HG02943 (cell line): ENCODE measurements at regions not wholly inside any gene's neighbourhood (a gene's known extent, or its start where the extent isn't known, plus 50 kb on each side); places are given as distances from the start of the nearest gene placed in this dataset.

Experiments
- ATAC-seq: cut with Tn5 transposase; IDR thresholded peaks from one replicate; pipeline ENCODE4 v1.9.1; 2021; ENCODE audit warnings: mild to moderate bottlenecking, low read depth, moderate library complexity; ENCODE audit not compliant: unreplicated experiment

DNA sequence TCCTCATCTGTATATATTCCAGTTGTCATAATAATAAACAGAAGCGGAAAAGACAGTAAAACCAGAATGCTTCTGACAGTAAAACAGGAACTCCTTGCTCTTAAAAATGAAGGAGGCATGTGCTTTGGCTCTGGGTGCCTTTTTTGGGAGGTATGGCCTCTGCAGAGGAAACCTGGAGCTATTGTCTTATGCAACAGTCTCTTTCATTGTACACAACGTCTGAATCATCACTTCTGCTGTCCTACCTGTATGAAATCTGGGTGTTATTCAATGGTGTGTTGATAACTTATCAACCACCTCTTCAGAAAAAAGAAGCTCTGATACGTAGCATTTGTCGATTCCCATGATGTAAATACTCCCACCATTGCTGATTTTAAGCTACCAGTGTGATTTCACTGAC is 64.8 kb downstream of the CDCA7 start:
- no peak for ATAC-seq

DNA sequence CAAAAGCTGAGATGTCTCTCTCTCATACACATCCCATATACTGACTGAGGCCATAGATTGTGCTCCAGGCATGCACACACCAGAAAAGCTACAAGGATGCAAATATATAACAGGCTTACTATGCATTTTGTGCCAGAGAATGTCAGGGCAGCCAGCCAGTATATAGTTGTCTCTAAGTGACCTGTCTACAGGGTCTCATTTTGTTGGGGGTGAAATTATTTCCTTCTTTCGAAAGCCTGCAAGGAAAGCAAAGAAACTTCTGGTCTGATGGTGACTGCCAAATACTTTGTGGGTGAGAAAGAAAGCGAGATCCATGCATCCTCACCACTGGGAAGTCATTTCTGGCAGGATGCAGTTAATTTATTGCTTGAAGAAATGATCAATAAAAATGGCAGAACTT is 70.2 kb downstream of the CDCA7 start:
- ATAC-seq = no peak

DNA sequence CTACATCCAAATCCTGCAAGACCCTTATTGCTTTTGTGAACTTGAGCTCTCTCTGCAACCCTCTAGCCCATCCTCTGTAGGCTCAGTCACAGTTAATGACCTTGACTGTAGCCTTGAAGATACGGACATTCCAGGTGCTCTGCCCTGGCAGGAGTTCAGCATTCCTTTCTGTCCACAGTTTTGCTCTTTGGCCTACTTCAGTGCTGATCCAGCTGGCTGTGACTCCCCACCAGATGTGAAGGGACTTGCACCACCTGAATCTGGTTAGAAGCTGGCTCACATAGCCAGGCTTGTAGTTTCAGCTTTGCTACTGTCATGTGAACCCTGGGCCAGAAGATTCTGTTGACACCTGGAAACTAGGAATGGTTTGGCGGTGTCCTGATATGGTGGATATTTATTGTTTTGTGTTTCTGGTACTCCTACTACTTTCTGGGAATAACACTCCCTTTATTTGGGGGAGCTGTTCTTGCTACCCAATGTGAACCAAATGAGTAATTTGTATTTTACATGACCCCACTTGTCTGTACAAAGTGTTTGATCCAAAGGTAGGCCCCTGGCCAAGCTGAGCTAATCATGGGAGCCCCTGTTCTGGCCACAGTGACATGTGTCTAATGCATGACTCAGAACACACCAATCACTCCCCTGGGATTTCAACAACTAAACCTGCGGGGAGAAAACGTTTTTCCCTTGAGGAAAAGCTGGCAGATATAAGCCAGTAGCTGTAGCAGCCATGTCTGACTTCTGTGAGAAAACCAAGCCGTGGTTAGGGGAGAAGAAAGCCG is 73.4 kb downstream of the CDCA7 start:
- no peak for ATAC-seq

DNA sequence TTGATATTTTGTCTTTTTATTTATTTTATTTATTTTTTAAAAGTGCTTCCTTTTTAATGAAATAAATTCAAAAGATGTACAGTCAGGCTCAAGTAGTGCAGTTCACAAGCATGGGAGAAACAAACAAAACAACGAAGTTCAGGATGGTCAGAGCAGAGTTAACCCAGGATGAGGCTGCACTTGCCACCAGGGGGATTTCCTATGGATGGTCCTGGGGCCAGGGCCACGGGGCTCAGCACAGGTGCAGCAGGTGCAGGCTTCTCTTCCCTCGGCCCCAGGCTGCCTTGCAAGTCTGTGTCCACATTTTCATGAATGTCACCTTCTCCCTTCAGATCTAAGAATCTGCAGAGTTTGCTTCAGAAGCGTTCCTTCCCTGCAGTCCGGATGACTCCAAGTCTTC is 76.5 kb downstream of the CDCA7 start:
- no peak for ATAC-seq

DNA sequence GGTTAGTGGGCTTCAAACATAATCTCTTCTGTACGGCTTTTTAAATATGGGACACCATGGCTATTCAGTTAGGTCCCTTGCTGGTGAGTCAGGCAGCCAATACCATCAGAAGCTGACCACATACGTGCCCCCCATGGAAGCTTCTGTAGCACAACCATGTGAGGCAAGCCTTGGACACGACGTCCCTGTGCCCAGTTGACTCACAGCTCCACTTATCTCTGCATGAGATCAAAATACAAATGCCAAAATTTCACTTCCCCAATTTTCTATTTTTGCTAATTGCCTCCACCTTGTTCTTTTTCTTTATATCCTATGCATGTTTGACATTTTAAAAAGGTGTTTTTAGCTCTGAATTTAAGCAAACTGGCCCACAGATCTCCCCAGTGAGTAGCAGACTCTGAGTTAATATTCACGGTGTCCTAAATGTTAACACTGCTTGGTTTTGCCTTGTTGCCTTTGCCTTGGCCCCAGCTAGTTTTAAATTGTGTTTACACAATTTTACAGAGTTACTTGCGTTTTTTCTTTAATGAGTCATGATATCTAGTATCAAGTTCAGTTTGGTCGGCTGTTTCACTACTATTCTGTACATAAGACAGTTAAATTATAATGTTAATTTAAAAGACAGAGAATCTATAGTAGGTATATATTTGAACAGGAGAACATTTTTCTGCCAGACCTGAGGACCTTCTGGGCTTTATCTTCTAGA is 77.5 kb downstream of the CDCA7 start:
- ATAC-seq = no peak

DNA sequence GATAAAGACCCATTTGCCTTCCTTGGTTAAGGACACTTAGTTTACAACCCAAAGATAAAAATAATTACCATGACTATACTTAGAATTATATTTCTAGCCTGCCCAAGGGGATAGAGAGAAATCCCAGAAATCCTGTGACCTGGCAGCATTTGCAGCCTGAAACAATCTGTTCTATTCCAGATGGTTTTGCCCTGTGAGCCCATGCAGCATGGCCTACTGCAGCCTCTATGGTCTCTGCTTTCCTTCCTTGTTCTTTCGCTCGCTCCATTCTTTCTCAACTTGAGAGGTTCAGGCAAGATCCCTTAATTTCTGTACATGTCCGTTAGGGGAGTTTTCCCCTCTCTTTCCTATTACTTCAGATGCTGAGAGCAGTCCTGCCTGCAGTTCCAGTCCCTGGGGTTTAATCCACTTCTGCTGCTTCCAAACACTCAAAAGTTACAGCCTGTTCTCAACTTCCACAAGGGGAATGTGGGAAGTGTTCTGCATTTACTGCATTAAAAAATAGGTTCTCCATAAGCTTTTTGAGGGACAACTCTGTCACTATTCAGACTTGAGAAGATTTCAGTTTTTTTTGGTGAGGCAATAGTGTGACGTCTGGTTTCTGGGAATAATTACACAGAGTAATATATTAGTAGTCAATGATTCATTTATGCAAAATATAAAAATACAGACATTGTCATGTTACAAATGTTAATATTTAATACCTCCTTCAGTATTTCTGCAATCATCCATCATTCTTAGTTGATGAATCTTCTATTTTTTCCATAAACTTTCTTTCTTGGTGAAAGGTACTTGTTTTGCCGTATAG is 80.3 kb downstream of the CDCA7 start:
- ATAC-seq = no peak

DNA sequence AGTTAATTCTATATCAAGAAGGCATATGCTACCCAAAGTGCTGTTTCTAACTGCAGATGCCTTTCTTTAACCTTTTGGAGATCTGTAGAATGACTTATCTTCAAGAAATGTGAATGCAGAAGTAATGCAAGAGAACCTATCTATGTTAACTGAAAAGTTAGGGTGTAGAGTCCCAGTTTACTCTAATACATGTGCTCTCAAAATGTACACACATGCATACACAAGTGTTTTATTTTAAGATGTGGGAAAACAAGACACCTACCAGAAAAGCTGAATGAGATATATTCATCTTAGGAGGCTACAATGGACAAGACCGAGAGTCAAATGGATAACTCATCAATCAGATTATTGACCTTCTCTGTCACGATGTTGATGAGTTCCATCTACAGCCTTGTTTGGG is 80.9 kb downstream of the CDCA7 start:
- ATAC-seq = no peak

DNA sequence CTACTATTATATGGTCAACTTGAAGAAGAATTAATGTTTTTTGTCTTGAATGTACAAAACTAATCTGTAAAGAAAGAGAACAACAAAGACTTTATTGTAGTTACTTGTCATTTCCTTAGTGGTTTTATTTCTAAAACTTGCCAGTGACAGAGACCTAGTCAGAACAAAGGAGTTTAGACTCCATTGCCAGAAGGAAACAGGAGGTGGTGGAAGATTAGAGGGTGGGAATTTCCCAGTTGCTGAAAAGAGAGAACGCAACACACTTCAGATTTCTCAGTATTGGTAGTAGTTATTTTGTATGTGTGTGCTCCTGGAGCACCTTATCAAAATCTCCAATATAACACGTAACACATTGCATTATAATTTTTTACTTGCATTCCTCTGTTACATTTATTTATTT is 81.4 kb downstream of the CDCA7 start:
- ATAC-seq = no peak

DNA sequence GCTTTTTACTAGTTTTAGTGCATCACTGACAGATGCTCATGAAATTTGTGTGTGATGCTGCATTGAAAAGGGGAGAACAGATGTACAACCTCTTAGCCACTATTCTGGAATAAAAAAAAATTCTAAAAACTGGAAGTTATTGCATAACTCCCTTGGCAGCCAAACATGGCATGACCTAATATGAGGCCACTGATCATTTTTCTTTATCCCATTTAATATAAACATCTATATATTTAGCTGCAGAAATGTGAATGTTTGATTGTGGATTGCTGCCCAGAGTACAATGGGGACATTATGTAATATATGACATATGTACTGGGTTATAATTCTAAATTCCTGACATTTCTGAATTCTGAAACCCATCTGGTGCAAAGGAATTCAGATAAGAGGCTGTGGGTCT is 86.5 kb downstream of the CDCA7 start:
- no peak for ATAC-seq

DNA sequence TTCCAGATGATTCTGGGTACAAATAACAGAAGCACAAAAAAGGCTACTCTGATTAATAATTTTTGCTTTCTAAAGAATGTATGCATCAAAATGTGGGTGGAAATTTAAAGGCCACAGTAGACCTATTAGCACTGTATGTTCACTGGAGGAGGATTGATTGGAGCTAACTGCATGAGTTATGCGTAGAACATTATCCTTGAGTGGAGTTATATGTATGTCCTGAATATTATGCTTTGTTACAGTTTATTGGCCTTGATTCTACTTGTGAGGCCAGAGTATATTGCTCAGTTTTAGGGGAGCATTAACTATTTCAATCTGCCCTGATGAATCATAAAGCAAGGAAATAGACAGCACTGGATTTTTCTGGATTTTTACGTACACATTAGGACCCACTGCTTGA is 87.9 kb downstream of the CDCA7 start:
- no peak for ATAC-seq

DNA sequence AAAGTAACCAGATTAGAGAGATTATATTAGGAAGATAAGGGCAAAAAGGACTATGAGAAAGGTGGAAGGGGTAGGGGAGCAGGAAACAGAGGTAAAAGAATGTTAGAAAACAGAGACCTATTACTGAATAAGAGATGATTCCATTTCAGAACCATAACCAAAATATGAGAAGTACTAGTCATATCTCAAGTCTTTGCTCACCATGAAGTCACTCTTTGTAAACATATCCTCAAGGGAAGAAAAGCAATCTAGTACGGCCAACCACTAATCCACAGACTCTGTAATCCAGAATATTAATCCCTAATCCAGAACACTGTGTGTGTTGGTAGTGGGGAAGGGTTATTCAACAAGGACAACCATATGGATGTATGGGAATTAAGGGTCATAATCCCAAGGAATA is 92.0 kb downstream of the CDCA7 start:
- ATAC-seq = no peak

DNA sequence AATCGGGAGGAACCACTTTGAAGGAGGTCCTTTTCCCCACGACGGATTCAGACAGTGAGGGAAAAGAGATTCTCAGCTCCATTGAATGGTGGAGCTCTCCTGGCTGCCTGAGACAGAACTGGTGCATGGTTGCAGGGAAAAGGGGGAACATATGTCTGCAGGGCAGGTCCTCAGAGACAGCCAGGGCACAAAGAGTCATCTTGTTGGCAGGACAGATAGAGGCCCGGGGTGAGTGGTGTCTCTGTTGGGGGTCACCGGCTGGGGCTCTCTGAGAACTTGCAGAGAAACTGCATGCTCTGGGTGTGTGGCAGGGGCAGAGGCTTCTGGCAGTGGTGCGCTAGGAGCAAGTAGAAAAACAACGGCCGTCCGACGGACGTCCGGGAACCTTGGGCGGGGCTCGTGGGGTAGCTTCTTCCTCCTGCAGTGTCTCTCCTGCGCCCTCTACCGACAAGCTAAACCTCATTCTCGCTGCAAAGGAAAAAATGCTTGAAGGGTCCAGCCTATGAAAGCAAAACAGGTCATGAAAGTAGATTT is 94.3 kb downstream of the CDCA7 start:
- ATAC-seq = peak; percentile 77

DNA sequence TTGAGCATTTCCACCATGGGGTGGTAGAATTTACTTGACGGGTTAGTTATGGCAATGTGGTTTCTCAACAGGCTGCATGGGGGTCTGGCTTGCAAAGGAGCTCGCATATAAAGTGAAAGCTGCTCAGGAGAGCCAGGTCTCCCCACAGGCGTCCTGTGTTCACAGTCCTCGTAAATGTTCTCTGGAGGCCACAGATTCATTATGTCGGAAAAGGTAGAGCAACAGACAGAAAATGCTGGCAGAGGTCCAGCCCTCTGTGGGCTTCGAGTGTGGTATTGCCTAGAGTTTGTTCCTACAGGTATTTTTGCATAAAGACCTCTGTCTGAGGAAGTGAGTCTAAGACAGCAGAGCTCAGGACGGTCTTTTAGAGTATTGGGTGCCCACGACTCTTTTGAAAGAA is 96.4 kb downstream of the CDCA7 start:
- no peak for ATAC-seq

DNA sequence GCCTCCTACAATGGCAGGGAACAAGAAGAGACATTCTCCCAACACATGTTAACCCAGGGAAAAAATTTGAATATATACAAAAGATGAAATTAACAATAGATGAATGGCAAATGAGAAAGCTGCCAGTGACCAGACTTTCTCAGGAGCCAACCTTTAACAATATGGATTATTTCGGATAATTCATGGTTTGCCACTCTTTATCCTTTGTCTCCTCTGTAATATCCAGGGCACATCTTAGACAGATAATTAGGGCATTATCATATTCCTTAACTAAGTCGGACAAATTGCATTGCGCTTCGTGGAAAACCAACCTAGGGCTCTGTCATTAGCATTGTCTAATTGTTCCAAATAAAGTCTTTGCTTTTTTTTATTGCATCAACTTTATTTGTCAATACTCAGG is 97.3 kb downstream of the CDCA7 start:
- no peak for ATAC-seq

DNA sequence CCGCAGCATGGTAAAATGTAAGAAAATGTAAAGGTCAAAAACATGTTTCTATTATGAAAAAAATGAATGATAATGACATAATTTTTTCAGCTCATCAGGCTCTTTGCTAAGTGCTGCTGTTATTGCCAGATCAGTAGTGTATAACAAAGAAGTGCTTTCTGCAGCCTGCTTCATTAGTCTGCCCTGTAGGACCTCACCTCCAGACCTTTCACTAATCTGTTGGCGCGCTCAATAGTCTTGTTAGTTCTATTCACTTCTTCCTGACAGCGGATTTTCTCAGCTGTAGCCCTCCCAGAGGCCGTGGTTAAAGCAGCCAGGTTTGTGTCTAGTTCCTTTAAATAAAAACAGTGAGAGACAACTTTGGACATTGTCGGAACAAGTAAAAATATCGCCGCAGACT is 97.7 kb downstream of the CDCA7 start:
- no peak for ATAC-seq

DNA sequence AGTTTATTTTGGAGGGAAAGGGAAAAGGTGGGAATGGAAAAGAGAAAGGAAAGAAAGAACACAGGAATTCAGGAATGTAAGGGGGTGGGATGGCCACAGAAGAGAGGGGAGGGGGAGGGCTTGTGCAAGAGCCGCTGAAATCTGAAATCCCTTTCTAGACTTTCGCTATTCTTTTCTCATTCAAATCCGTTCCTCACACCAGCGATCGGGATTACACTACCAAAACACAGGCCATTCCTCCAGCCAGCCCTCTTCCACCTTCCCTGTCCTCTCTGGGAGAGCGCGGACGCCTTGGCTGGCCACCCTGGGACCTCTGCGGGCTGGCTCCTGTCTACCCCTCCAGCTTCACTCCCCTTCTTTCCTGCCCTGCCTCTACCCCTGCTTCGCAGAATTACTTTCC is 102.3 kb downstream of the CDCA7 start:
- no peak for ATAC-seq

DNA sequence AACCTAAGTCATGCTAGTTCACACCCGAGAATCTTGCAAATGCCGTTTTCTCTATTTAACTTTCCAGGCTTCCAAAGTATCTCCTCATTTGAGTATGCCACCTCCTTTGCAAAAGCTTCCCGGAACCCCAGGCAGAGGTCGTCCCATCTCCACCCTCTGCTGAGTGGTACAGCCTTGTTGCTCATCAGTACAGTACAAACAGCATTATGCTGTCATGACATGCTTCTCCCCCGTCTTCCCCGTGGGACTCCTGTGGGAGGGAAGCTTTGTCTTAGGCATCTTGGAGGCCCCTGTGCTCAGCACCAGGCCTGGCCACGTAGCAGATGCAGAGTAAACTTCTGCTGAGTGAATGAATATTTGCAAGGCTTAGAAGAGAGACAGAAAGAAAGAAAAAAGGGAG is 102.7 kb downstream of the CDCA7 start:
- ATAC-seq = no peak

DNA sequence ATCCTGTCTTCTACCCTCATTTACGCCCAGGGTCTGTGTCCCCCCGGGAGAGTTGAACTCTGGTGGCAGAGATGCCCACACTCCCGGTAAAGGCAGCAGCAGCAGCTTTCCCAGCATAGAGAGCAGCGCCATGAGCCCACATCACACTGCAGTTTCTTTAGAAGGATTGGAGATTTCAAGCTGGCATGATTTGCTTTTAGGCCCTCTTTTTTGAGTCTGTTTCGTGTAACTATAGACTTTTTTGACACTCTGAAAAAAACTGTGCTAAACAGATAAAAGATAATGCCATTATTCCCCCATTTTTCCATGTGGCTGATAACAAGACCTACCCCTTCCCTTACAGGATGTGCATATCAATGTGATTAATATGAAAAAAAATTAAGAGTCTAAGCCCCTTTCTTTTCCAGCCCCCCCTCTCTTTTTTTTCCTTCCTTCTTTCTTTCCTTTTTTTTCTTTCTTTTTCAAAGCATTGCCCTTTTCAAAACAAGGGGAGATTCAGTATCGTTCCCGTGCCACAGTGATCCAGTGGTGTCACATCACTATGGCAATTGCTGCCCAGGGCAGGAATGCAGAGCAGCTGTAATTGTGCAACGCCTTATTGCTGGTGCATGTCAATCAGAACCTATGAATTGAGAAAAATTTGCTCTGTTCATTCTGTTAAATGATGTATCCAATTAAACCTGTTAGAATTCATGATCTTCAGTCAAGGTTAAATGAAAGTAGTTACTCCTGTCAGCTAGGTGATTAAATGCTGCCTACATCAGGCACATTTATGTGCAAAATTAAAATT is 104.5 kb downstream of the CDCA7 start:
- ATAC-seq = no peak

DNA sequence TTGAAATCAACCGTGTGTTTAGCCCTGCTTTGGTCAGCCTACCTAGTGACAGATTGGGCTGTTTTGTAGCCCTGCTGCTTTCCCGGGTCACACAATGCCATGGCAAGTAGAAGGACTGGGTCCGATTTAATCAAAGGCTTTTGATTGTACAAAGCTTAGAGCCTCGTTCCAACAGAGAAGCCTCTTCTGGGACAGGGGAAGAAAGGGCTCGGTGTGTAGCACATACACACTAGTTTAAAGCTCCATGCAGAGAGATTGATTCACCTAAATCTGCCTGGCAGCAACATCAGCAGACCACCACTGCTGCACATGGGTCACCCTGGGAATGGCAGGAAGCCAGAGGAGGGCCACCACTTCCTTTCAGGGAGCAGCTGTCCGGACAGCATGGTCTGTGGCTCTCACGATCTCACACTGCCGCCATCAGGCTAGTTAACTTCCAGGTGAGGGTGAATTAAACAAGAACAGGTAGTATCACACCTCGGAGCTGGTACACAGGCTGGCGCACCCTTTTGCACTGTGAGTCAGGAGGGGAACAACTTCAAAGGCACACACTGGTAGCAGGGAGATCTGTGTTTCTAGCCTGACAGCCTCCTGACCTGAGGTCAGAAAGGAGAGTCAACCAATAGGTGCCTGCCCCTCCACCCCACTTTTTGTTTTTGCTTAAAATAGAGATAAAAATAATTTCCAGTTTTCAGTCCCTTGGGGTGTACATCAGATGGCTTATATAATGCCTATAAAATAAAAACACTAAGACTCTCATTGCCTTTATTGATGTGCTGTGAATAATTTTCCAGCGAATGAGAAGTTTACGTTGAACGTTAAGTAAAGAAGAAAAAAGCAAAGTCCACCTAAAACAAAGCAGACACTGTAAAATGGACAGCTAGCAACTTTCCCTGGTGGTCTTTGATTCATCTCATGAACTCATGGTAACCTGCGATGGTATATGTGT is 108.5 kb downstream of the CDCA7 start:
- no peak for ATAC-seq
